ENCODE measurements at regions not wholly inside any gene's neighbourhood (a gene's known extent, or its start where the extent isn't known, plus 50 kb on each side); places are given as distances from the start of the nearest gene placed in this dataset.
"Not testable (repeated sequence)": the region's sequence is repeated elsewhere in the genome, so short reads cannot be mapped to it uniquely, and the experiment has no call there.

DNA sequence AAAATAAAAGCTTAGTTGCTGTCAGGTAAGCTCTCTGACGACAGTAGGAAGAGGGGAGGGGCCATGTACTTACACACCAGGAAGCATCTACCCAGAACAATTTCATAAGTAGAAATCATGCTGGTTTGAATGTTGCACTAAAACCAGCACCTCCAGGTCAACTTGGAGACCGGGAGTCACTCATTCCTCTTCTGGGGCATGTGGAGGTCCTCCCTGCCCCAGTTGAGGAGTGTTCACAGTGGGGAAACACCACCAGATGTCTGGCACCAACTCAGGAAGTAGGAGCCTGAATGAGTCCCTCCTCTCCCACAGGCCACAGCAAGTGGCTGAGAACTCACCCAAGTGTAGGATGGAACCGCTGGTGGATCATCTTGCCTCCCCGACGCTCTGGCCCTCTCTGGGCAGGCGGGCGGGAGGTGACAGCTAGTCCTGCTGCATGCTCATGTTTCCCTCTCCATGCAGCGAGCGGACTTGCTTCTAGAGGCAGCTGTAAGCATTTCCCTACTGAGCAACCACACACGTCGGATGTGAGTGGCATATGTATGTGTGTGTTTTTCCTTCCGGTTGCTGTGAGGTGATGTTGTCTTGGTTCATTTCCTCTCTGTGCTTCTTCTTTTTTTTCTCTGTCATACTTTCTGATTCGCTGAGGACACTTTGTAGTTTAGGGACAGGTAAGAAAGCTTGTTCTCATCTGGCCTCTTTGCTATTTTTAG, 149.5 kb upstream of the NEDD9 start:
- H3K4me1 ChIP-seq (ENCODE audit: control insufficient read depth, insufficient read depth, low read length): no peaks in the 10 kb centered on the region; the same call in 1 of the 2 replicates
- no peaks in the 10 kb centered on the region for H3K36me3 ChIP-seq (ENCODE audit: control insufficient read depth, insufficient read depth, low read length)
- no peak overlapping the region for H3K27ac ChIP-seq (ENCODE audit: low read depth, low read length)
- no peak overlapping the region for H3K9ac ChIP-seq (ENCODE audit: low read length)
- peaks cover 4% of the 10 kb centered on the region; the same call in 1 of the 2 replicates for H3K9me3 ChIP-seq (ENCODE audit: control insufficient read depth, insufficient read depth, low read depth, low read length)
- no peak overlapping the region for H3K4me3 ChIP-seq (ENCODE audit: low read depth, low read length)
- no peaks in the 10 kb centered on the region for H3K27me3 ChIP-seq (ENCODE audit: control insufficient read depth, insufficient read depth, low read length)

DNA sequence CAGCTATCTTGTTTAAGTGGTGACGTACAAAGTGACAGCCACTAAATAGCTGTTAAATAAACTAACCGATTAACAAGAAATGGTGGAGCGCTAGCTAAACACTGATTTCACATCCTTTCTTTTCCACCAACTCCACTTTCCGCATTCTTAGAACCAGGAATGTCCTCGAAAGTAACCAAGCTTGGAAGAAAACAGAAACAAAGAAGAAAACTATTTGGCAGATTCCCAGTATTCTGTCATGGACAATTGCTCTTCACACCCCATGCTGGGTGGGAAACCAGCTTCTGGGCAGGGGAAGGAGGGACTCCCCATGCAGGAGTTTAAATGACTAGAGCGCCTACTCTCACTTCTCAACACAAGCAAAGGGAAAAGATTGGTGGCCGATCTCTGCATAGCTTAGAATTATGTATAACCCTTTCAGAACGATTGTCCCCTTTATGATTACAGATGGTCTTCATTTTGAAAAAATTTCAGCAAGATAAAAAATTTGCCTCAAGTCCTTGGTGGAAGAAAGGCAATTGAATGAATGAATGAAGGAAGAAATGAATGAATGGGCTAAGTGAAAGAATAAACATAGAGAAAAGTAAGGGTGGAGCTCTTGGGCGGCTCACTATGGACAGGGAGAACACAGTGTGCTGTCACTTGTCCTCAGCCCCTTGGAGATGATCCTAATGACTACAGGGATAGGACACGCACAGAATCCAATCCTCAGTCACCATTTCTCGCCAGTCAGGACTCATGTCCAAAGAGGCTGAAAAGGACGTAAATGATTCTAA, 148.7 kb upstream of the NEDD9 start:
- H3K27ac ChIP-seq (ENCODE audit: low read depth, low read length): no peak overlapping the region
- H3K4me1 ChIP-seq (ENCODE audit: control insufficient read depth, insufficient read depth, low read length): no peaks in the 10 kb centered on the region; the same call in 1 of the 2 replicates
- peaks cover 10% of the 10 kb centered on the region for H3K9me3 ChIP-seq (ENCODE audit: control insufficient read depth, insufficient read depth, low read depth, low read length)
- no peak overlapping the region for H3K4me3 ChIP-seq (ENCODE audit: low read depth, low read length)
- H3K36me3 ChIP-seq (ENCODE audit: control insufficient read depth, insufficient read depth, low read length): no peaks in the 10 kb centered on the region
- H3K27me3 ChIP-seq (ENCODE audit: control insufficient read depth, insufficient read depth, low read length): no peaks in the 10 kb centered on the region
- H3K9ac ChIP-seq (ENCODE audit: low read length): no peak overlapping the region

DNA sequence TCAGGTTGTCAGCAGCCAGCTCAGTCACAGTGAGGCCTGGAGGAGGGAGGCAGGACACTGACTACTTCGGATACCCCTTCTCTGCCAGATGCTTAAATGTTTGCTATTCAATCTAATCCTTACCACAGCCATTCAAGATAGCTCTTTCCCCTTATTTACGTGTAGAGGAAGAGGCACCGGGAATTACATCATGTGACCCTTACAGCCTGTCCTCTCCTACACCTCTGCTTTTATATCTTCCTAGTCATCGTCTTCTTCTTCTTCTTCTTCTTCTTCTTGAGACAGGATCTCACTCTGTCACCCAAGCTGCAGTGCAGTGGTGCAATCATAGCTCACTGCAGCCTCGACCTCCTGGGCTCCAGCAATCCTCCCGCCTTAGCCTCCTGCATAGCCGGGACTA, 148.1 kb upstream of the NEDD9 start:
- peaks cover 10% of the 10 kb centered on the region for H3K9me3 ChIP-seq (ENCODE audit: control insufficient read depth, insufficient read depth, low read depth, low read length)
- H3K9ac ChIP-seq (ENCODE audit: low read length): no peak overlapping the region
- H3K27me3 ChIP-seq (ENCODE audit: control insufficient read depth, insufficient read depth, low read length): no peaks in the 10 kb centered on the region
- H3K27ac ChIP-seq (ENCODE audit: low read depth, low read length): no peak overlapping the region
- H3K36me3 ChIP-seq (ENCODE audit: control insufficient read depth, insufficient read depth, low read length): no peaks in the 10 kb centered on the region
- no peaks in the 10 kb centered on the region; the same call in 1 of the 2 replicates for H3K4me1 ChIP-seq (ENCODE audit: control insufficient read depth, insufficient read depth, low read length)
- H3K4me3 ChIP-seq (ENCODE audit: low read depth, low read length): no peak overlapping the region

- no peaks in the 10 kb centered on the region for H3K36me3 ChIP-seq (ENCODE audit: control insufficient read depth, insufficient read depth, low read length)
- H3K4me3 ChIP-seq (ENCODE audit: low read depth, low read length): no peak overlapping the region
- peaks cover 10% of the 10 kb centered on the region for H3K9me3 ChIP-seq (ENCODE audit: control insufficient read depth, insufficient read depth, low read depth, low read length)
- no peak overlapping the region for H3K27ac ChIP-seq (ENCODE audit: low read depth, low read length)
- H3K9ac ChIP-seq (ENCODE audit: low read length): no peak overlapping the region
- no peaks in the 10 kb centered on the region for H3K27me3 ChIP-seq (ENCODE audit: control insufficient read depth, insufficient read depth, low read length)
- no peaks in the 10 kb centered on the region; the same call in 1 of the 2 replicates for H3K4me1 ChIP-seq (ENCODE audit: control insufficient read depth, insufficient read depth, low read length)
Measured at GRCh38 chr6:11379805-11380204, 147.3 kb upstream of the NEDD9 start.

- Histone ChIP-seq H3K9me3 (ENCODE audit: control insufficient read depth, insufficient read depth, low read depth, low read length) (peaks cover 10% of the 10 kb centered on the region), H3K4me1 (ENCODE audit: control insufficient read depth, insufficient read depth, low read length) (no peaks in the 10 kb centered on the region), H3K4me3 (ENCODE audit: low read depth, low read length) (no peak overlapping the region), H3K27ac (ENCODE audit: low read depth, low read length) (no peak overlapping the region), H3K9ac (ENCODE audit: low read length) (no peak overlapping the region), H3K27me3 (ENCODE audit: control insufficient read depth, insufficient read depth, low read length) (no peaks in the 10 kb centered on the region), H3K36me3 (ENCODE audit: control insufficient read depth, insufficient read depth, low read length) (no peaks in the 10 kb centered on the region)
Measured at GRCh38 chr6:11378639-11379038, 146.2 kb upstream of the NEDD9 start.

DNA sequence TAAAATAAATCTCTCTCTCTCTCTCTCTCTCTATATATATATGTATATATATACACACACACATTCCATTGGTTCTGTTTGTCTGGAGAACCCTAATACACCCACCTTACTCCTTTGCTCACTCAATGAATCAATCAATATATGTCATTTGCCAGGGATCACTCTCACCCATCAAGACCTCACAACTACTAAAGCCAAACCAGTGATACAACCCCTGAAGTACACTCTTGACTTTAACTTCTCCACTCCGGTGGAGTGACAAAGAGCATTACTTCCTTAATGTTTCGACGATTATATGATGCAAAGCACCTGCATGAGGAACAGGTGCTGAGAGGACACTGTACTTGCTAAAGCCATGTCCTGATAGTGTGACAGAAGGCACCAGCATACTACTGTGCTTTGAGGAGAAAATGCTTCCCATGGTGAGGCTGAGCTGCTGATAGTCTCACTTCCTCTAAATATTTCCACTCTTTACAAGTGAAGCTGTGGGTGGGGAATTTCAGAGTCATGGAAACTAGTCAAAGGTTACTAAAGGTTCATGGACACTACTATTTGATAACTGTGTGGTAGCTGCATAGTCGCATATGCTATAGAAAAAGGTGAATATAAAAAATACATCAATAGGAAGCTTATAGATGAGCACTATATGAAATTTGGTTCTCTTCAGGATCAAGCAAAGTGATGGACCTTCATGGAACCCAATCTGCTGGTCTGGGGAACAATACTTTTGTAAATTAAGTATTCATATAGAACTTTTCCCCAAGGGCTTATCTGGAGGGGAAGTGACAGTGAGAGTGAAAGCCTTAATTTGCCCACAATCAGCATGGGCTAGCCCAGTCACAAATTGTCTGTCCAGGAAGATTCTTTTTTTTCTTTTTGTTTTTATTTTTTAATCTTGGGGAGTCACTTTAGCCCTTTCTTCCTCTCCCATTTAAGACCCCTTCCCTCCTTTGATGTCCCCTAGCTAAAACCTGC, 141.9 kb upstream of the NEDD9 start:
- Histone ChIP-seq H3K4me1 (ENCODE audit: control insufficient read depth, insufficient read depth, low read length) (peaks cover 8% of the 10 kb centered on the region), H3K9me3 (ENCODE audit: control insufficient read depth, insufficient read depth, low read depth, low read length) (peaks cover 10% of the 10 kb centered on the region), H3K4me3 (ENCODE audit: low read depth, low read length) (no peak overlapping the region), H3K36me3 (ENCODE audit: control insufficient read depth, insufficient read depth, low read length) (no peaks in the 10 kb centered on the region), H3K27ac (ENCODE audit: low read depth, low read length) (no peak overlapping the region), H3K27me3 (ENCODE audit: control insufficient read depth, insufficient read depth, low read length) (no peaks in the 10 kb centered on the region), H3K9ac (ENCODE audit: low read length) (no peak overlapping the region)

GRCh38 chr6:11373208-11373607, 140.7 kb upstream of the NEDD9 start:
- Histone ChIP-seq H3K9me3 (ENCODE audit: control insufficient read depth, insufficient read depth, low read depth, low read length) (peaks cover 10% of the 10 kb centered on the region), H3K27me3 (ENCODE audit: control insufficient read depth, insufficient read depth, low read length) (no peaks in the 10 kb centered on the region), H3K9ac (ENCODE audit: low read length) (no peak overlapping the region), H3K27ac (ENCODE audit: low read depth, low read length) (no peak overlapping the region), H3K36me3 (ENCODE audit: control insufficient read depth, insufficient read depth, low read length) (no peaks in the 10 kb centered on the region), H3K4me3 (ENCODE audit: low read depth, low read length) (no peak overlapping the region), H3K4me1 (ENCODE audit: control insufficient read depth, insufficient read depth, low read length) (peaks cover 8% of the 10 kb centered on the region)

- not testable (repeated sequence) for H3K27ac ChIP-seq (ENCODE audit: low read depth, low read length); H3K4me3 ChIP-seq (ENCODE audit: low read depth, low read length); H3K27me3 ChIP-seq (ENCODE audit: control insufficient read depth, insufficient read depth, low read length); H3K36me3 ChIP-seq (ENCODE audit: control insufficient read depth, insufficient read depth, low read length); H3K9ac ChIP-seq (ENCODE audit: low read length); H3K9me3 ChIP-seq (ENCODE audit: control insufficient read depth, insufficient read depth, low read depth, low read length)
- peaks cover 16% of the 10 kb centered on the region for H3K4me1 ChIP-seq (ENCODE audit: control insufficient read depth, insufficient read depth, low read length)
Measured at GRCh38 chr6:11372186-11372790, 139.8 kb upstream of the NEDD9 start.

DNA sequence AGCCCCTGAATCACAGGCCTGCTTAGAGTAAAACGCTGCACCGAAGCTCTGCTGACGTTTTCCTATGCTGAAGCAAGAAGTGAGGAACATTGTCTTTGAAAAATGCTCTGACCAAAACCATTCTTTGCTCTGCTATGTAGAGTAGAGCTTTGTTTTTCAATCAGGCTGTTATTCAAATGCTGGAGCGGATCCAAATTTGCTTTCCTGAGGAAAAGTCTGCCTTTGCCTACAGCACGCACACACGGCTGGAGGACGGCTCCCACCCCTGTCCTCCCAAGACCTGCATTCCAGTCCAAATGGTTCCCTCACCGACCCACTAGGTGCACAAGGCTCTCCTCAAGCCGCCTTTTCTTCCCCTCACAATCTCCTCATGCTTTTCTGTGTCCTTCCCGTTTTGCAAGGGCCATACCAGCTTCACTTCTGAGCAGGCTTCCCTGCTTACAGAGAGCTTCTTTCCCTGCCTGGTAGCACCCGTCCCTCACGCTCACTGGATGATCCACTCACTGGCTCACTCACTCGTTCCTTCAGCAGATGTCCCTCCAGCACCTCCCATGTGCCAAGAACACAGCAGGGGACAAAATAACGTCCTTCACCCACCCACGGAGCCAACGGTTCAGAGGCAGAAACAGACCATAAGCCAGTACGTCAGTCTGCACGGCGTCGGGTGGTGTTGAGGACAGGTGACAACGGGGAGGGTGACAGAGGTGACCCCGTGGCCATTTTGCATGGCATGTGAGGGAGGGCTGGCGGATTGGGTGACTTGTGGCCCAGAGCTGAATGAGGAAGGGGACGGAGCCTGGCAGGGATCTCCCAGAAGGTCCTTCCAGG, 137.9 kb upstream of the NEDD9 start:
- H3K4me1 ChIP-seq (ENCODE audit: control insufficient read depth, insufficient read depth, low read length): peaks cover 22% of the 10 kb centered on the region
- H3K36me3 ChIP-seq (ENCODE audit: control insufficient read depth, insufficient read depth, low read length): no peaks in the 10 kb centered on the region
- no peak overlapping the region for H3K27ac ChIP-seq (ENCODE audit: low read depth, low read length)
- no peaks in the 10 kb centered on the region for H3K27me3 ChIP-seq (ENCODE audit: control insufficient read depth, insufficient read depth, low read length)
- no peaks in the 10 kb centered on the region for H3K9me3 ChIP-seq (ENCODE audit: control insufficient read depth, insufficient read depth, low read depth, low read length)
- no peak overlapping the region for H3K9ac ChIP-seq (ENCODE audit: low read length)
- no peak overlapping the region for H3K4me3 ChIP-seq (ENCODE audit: low read depth, low read length)

DNA sequence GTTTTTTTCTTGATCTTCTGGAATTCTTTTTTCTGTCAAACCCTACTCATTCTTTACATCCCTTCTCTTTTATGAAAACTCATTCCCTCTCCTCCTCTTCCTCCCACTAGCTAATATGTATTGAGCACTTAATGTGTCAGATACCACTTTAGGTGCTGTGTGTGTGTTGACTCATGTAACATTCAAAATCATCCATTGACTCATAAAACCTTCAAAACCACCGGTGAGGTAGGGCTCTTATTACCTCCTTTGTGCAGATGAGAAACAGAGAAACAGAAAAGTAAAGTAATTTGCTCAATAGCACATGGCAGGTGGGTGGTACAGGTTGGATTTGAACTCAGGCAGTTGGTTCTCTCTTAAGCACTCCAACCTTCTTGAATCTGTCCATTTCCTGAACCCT, 136.3 kb upstream of the NEDD9 start:
- no peak overlapping the region for H3K4me3 ChIP-seq (ENCODE audit: low read depth, low read length)
- H3K9ac ChIP-seq (ENCODE audit: low read length): no peak overlapping the region
- no peak overlapping the region for H3K27ac ChIP-seq (ENCODE audit: low read depth, low read length)
- peaks cover 22% of the 10 kb centered on the region for H3K4me1 ChIP-seq (ENCODE audit: control insufficient read depth, insufficient read depth, low read length)
- no peaks in the 10 kb centered on the region for H3K36me3 ChIP-seq (ENCODE audit: control insufficient read depth, insufficient read depth, low read length)
- no peaks in the 10 kb centered on the region for H3K27me3 ChIP-seq (ENCODE audit: control insufficient read depth, insufficient read depth, low read length)
- no peaks in the 10 kb centered on the region for H3K9me3 ChIP-seq (ENCODE audit: control insufficient read depth, insufficient read depth, low read depth, low read length)
